ENCODE measurements at regions not wholly inside any gene's neighbourhood (a gene's known extent, or its start where the extent isn't known, plus 50 kb on each side); places are given as distances from the start of the nearest gene placed in this dataset.

DNA sequence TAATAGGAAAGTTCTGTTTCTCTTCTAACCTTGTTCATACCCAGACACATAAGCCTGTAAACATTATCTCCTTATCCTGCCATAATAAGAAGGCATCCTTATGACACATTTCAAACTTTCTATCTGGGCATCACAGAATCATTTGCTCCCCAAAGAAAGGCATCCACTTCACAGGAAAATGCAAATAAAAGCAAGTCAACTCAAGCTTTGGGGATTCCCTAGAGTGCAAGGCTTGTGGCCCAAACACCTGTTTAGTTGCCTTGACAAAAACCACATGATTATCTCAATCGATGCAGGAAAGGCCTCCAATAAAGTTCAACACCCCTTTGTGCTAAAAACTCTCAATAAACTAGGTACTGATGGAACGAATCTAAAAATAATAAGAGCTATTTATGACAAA is 195.7 kb upstream of the GALNT5 start (continued):
- TF ChIP-seq, protein P1, sequence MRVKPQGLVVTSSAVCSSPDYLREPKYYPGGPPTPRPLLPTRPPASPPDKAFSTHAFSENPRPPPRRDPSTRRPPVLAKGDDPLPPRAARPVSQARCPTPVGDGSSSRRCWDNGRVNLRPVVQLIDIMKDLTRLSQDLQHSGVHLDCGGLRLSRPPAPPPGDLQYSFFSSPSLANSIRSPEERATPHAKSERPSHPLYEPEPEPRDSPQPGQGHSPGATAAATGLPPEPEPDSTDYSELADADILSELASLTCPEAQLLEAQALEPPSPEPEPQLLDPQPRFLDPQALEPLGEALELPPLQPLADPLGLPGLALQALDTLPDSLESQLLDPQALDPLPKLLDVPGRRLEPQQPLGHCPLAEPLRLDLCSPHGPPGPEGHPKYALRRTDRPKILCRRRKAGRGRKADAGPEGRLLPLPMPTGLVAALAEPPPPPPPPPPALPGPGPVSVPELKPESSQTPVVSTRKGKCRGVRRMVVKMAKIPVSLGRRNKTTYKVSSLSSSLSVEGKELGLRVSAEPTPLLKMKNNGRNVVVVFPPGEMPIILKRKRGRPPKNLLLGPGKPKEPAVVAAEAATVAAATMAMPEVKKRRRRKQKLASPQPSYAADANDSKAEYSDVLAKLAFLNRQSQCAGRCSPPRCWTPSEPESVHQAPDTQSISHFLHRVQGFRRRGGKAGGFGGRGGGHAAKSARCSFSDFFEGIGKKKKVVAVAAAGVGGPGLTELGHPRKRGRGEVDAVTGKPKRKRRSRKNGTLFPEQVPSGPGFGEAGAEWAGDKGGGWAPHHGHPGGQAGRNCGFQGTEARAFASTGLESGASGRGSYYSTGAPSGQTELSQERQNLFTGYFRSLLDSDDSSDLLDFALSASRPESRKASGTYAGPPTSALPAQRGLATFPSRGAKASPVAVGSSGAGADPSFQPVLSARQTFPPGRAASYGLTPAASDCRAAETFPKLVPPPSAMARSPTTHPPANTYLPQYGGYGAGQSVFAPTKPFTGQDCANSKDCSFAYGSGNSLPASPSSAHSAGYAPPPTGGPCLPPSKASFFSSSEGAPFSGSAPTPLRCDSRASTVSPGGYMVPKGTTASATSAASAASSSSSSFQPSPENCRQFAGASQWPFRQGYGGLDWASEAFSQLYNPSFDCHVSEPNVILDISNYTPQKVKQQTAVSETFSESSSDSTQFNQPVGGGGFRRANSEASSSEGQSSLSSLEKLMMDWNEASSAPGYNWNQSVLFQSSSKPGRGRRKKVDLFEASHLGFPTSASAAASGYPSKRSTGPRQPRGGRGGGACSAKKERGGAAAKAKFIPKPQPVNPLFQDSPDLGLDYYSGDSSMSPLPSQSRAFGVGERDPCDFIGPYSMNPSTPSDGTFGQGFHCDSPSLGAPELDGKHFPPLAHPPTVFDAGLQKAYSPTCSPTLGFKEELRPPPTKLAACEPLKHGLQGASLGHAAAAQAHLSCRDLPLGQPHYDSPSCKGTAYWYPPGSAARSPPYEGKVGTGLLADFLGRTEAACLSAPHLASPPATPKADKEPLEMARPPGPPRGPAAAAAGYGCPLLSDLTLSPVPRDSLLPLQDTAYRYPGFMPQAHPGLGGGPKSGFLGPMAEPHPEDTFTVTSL (CRISPR knock-in tag; IDR thresholded peaks at IDR 0.05; ENCODE audit: borderline replicate concordance) = no peak
- no peak for TF ChIP-seq MAF1 (CRISPR knock-in tag; IDR thresholded peaks at IDR 0.05; ENCODE audit: borderline replicate concordance)

DNA sequence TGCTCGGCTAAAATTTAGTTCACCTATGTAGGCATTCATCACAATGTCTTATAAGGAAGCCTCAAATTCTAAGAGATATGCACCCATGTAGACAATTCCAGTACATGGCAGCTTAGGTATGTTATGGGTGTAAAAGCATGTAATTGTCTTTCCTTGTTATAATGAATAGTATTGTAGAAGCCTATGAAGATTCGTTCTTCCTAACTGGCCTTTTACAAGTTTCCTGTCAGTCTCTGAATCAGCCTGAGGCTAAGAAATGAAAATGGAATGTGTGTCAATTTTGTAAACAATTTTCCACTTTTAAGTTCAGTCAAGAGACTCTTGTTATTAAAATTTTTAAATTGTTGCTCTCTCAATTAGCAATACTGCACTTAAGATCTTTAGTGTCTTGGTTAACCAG is 189.9 kb upstream of the GALNT5 start:
- FAIRE-seq (no peak), ATAC-seq (no peak), DNase-seq (ENCODE audit: low spot score) (no peak)
- no peak for TF ChIP-seq ZNF430 (CRISPR knock-in tag; IDR thresholded peaks at IDR 0.05)
- no peak for TF ChIP-seq TEAD3 (CRISPR knock-in tag; optimal IDR thresholded peaks at IDR 0.05; ENCODE audit: borderline replicate concordance)
- TF ChIP-seq, protein P2, sequence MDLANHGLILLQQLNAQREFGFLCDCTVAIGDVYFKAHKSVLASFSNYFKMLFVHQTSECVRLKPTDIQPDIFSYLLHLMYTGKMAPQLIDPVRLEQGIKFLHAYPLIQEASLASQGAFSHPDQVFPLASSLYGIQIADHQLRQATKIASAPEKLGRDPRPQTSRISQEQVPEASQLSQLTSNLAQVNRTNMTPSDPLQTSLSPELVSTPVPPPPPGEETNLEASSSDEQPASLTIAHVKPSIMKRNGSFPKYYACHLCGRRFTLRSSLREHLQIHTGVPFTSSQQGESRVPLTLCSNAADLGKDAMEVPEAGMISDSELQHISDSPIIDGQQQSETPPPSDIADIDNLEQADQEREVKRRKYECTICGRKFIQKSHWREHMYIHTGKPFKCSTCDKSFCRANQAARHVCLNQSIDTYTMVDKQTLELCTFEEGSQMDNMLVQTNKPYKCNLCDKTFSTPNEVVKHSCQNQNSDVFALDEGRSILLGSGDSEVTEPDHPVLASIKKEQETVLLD (CRISPR knock-in tag; IDR thresholded peaks at IDR 0.05; ENCODE audit: low read depth) = no peak
- TF ChIP-seq, protein P3, sequence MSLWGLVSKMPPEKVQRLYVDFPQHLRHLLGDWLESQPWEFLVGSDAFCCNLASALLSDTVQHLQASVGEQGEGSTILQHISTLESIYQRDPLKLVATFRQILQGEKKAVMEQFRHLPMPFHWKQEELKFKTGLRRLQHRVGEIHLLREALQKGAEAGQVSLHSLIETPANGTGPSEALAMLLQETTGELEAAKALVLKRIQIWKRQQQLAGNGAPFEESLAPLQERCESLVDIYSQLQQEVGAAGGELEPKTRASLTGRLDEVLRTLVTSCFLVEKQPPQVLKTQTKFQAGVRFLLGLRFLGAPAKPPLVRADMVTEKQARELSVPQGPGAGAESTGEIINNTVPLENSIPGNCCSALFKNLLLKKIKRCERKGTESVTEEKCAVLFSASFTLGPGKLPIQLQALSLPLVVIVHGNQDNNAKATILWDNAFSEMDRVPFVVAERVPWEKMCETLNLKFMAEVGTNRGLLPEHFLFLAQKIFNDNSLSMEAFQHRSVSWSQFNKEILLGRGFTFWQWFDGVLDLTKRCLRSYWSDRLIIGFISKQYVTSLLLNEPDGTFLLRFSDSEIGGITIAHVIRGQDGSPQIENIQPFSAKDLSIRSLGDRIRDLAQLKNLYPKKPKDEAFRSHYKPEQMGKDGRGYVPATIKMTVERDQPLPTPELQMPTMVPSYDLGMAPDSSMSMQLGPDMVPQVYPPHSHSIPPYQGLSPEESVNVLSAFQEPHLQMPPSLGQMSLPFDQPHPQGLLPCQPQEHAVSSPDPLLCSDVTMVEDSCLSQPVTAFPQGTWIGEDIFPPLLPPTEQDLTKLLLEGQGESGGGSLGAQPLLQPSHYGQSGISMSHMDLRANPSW (CRISPR knock-in tag; IDR thresholded peaks at IDR 0.05; ENCODE audit: borderline replicate concordance) = no peak
- no peak for TF ChIP-seq HDAC2 (CRISPR knock-in tag; IDR thresholded peaks at IDR 0.05)
- TF ChIP-seq, protein P4, sequence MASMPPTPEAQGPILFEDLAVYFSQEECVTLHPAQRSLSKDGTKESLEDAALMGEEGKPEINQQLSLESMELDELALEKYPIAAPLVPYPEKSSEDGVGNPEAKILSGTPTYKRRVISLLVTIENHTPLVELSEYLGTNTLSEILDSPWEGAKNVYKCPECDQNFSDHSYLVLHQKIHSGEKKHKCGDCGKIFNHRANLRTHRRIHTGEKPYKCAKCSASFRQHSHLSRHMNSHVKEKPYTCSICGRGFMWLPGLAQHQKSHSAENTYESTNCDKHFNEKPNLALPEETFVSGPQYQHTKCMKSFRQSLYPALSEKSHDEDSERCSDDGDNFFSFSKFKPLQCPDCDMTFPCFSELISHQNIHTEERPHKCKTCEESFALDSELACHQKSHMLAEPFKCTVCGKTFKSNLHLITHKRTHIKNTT (CRISPR knock-in tag; IDR thresholded peaks at IDR 0.05) = no peak
- no peak for TF ChIP-seq HIVEP1 (CRISPR knock-in tag; IDR thresholded peaks at IDR 0.05)
- ChIA-PET POLR2A (no interaction called here), CTCF (ENCODE audit: low intra/inter-chr PET ratio, low total read pairs) (no interaction called here)
- Histone ChIP-seq H3K4me3 (replicated peaks in 1 of 3; ENCODE audit: insufficient read depth in 1 of 3, low read depth in 2 of 3, low read length in 3 of 3) (no peak overlapping the region), H2AFZ (ENCODE audit: low read length) (no peak overlapping the region), H3K9ac (ENCODE audit: insufficient read depth, low read depth, low read length) (no peak overlapping the region), H3K79me2 (ENCODE audit: insufficient read depth, low read length) (no peaks in the 10 kb centered on the region), H3K36me3 (replicated peaks in 1 of 2; ENCODE audit: control insufficient read depth in 1 of 2, insufficient read depth in 2 of 2, low read length in 2 of 2) (no peaks in the 10 kb centered on the region), H3K4me2 (ENCODE audit: low read depth, low read length) (no peak overlapping the region), H3K27ac (ENCODE audit: extremely low read length, insufficient read depth, low read length) (no peak overlapping the region), H3K4me1 (ENCODE audit: insufficient read depth, low read length) (no peaks in the 10 kb centered on the region), H3K9me3 (ENCODE audit: low read length) (no peaks in the 10 kb centered on the region), H4K20me1 (ENCODE audit: insufficient read depth, low read length) (no peaks in the 10 kb centered on the region), H3K27me3 (ENCODE audit: control insufficient read depth in 1 of 2, insufficient read depth in 2 of 2, low read length in 2 of 2) (no peaks in the 10 kb centered on the region)
- in situ Hi-C loops (cut with HindIII; ENCODE audit: extremely low pct_ligation_motif_present, low pct_unique_long_range_greater_than_20kb) (no loop called here), intact Hi-C loops (cut with micrococcal nuclease; ENCODE audit: unreplicated experiment) (no loop called here)
- BruUV-seq (replicated peaks) = no TSS peak
- WGBS (ENCODE audit: low lambda C conversion rate) = 4% methylated on average over 2 of the region's 2 CpGs

All from HepG2 (cell line).